SU-DHL-6 (cell line): ENCODE measurements at regions not wholly inside any gene's neighbourhood (a gene's known extent, or its start where the extent isn't known, plus 50 kb on each side); places are given as distances from the start of the nearest gene placed in this dataset.

Source experiments
- CTCF ChIP-seq: fragments of 200-600 bp; sonication (generic); IDR thresholded peaks from one replicate; pipeline ENCODE4 v1.5.1; 2017; ENCODE audit warnings: antibody characterized with exemption, mild to moderate bottlenecking, low read length, moderate library complexity; ENCODE audit not compliant: insufficient read depth, poor library complexity, severe bottlenecking
- EZH2phosphoT487 ChIP-seq: fragments of 200-600 bp; sonication (generic), shearing (Covaris generic); conservative IDR thresholded peaks from 2 replicates; pipeline ENCODE4 v1.6.1; 2018; ENCODE audit warnings: mild to moderate bottlenecking, antibody characterized with exemption, low read length, moderate library complexity, mixed read lengths

- TF ChIP-seq CTCF, result peak; percentile 97
- TF ChIP-seq EZH2phosphoT487, result no peak
Observed at GRCh38 chr18:61635901-61636528, 256.8 kb downstream of the RNF152 start.
